HUDEP-2 (cell line): ENCODE measurements at regions not wholly inside any gene's neighbourhood (a gene's known extent, or its start where the extent isn't known, plus 50 kb on each side); places are given as distances from the start of the nearest gene placed in this dataset.
"Not testable (repeated sequence)": the region's sequence is repeated elsewhere in the genome, so short reads cannot be mapped to it uniquely, and the experiment has no call there.

ENCODE experiments used
- DNase-seq, 76 experiments: peaks; one replicate each; lab custom pipeline; 2025; ENCODE audit not compliant: unreplicated experiment in 76 of 76; lab: John Stamatoyannopoulos, UW

GRCh38 chr3:80391573-80391972 lies 623.8 kb upstream of the ROBO1 start:
- no peak for DNase-seq

GRCh38 chr3:80384811-80385210 lies 617.0 kb upstream of the ROBO1 start:
- DNase-seq, result no peak

- no peak for DNase-seq
Observed at GRCh38 chr3:80374423-80374822, 606.6 kb upstream of the ROBO1 start.

GRCh38 chr3:80368616-80369015 lies 600.8 kb upstream of the ROBO1 start:
- no peak for DNase-seq

- DNase-seq, result no peak
Observed at GRCh38 chr3:80366808-80367548, 599.2 kb upstream of the ROBO1 start.

GRCh38 chr3:80357761-80358160 lies 590.0 kb upstream of the ROBO1 start:
- no peak for DNase-seq

- no peak for DNase-seq
Observed at GRCh38 chr3:80355144-80355543, 587.3 kb upstream of the ROBO1 start.

GRCh38 chr3:80351201-80351600 lies 583.4 kb upstream of the ROBO1 start:
- no peak for DNase-seq

- DNase-seq, result no peak
Observed at GRCh38 chr3:80350771-80351170, 583.0 kb upstream of the ROBO1 start.

- no peak for DNase-seq
Observed at GRCh38 chr3:80338366-80338765, 570.6 kb upstream of the ROBO1 start.

- no peak for DNase-seq
Observed at GRCh38 chr3:80334534-80334933, 566.7 kb upstream of the ROBO1 start.

GRCh38 chr3:80331494-80332170 lies 563.8 kb upstream of the ROBO1 start:
- DNase-seq, result no peak

GRCh38 chr3:80314541-80314940 lies 546.7 kb upstream of the ROBO1 start:
- not testable (repeated sequence) for DNase-seq

GRCh38 chr3:80308637-80309036 lies 540.8 kb upstream of the ROBO1 start:
- no peak for DNase-seq

GRCh38 chr3:80307844-80308243 lies 540.0 kb upstream of the ROBO1 start:
- DNase-seq, result no peak

- DNase-seq, result no peak
Observed at GRCh38 chr3:80297720-80298119, 529.9 kb upstream of the ROBO1 start.

- DNase-seq, result no peak
Observed at GRCh38 chr3:80285388-80285787, 517.6 kb upstream of the ROBO1 start.

- no peak for DNase-seq
Observed at GRCh38 chr3:80283783-80284182, 516.0 kb upstream of the ROBO1 start.

- DNase-seq, result no peak
Observed at GRCh38 chr3:80278056-80278455, 510.3 kb upstream of the ROBO1 start.

- DNase-seq, result no peak
Observed at GRCh38 chr3:80275120-80275519, 507.3 kb upstream of the ROBO1 start.

- DNase-seq, result no peak
Observed at GRCh38 chr3:80263260-80263659, 495.5 kb upstream of the ROBO1 start.

GRCh38 chr3:80261082-80261481 lies 493.3 kb upstream of the ROBO1 start:
- DNase-seq, result no peak
